Mesodermal cell (in vitro differentiated cells): ENCODE measurements at regions not wholly inside any gene's neighbourhood (a gene's known extent, or its start where the extent isn't known, plus 50 kb on each side); places are given as distances from the start of the nearest gene placed in this dataset.
A peak's percentile ranks its signal among the peaks of the same experiment; 100 is the strongest.

ENCODE experiments used
- H3K27ac ChIP-seq: 2 replicates; pipeline ENCODE4 v1.7.0; 2013; ENCODE audit warnings: mild to moderate bottlenecking, low read depth, low read length, moderate library complexity; ENCODE audit not compliant: severe bottlenecking
- H3K36me3 ChIP-seq: 2 replicates; pipeline ENCODE4 v1.7.1; 2013; ENCODE audit warnings: mild to moderate bottlenecking, low read length, moderate library complexity; ENCODE audit not compliant: control insufficient read depth, insufficient read depth
- H3K4me1 ChIP-seq: one replicate; pipeline ENCODE4 v1.7.1; 2013; ENCODE audit warnings: mild to moderate bottlenecking, low read length; ENCODE audit not compliant: insufficient read depth, control insufficient read depth, poor library complexity, severe bottlenecking
- H3K4me3 ChIP-seq: 2 replicates; pipeline ENCODE4 v1.7.0; 2013; ENCODE audit warnings: low read length, control low read depth, mild to moderate bottlenecking; ENCODE audit not compliant: insufficient read depth, poor library complexity, severe bottlenecking; ENCODE audit errors: extremely low read depth
- H3K9me3 ChIP-seq: 2 replicates; pipeline ENCODE4 v1.7.1; 2013; ENCODE audit warnings: mild to moderate bottlenecking, low read length, moderate library complexity; ENCODE audit not compliant: control insufficient read depth
- WGBS, 2 experiments: methylation state at CpG; one replicate each; pipeline ENCODE4 v1.1.5; 2013; ENCODE audit warnings: missing lambda C conversion rate in 2 of 2; ENCODE audit not compliant: insufficient coverage in 2 of 2; 5-methylcytosine and 5-hydroxymethylcytosine counted together

DNA sequence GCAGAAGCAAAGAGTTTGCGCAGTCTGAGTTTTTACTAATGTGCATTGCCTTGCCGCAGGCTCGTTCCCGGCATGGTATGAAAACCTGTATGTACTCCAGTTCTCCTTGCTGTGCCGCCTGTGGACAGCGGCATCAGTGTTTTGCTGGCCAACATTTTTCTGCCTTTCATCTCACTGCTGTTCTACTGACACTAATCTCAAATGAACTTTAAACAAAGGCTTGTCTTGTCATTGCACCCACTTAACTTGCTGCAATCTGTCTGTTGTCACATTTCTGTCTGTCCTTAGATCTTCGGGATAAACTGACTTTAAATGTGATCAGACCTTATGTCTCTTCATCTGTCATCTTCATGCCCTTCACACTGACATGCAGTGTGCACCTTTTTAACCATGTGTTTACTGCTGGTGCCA is 71.7 kb upstream of the ZNRF2 start:
- no peaks in the 10 kb centered on the region for H3K36me3 ChIP-seq
- no peak overlapping the region for H3K27ac ChIP-seq
- H3K4me3 ChIP-seq = no peak overlapping the region
- 88 to 90% methylated on average over 7 of the region's 7 CpGs for WGBS, 2 experiments
- no peaks in the 10 kb centered on the region for H3K9me3 ChIP-seq
- no peaks in the 10 kb centered on the region for H3K4me1 ChIP-seq

GRCh38 chr7:30213637-30214036 is 70.8 kb upstream of the ZNRF2 start:
- no peak overlapping the region for H3K4me3 ChIP-seq
- no peaks in the 10 kb centered on the region for H3K36me3 ChIP-seq
- H3K27ac ChIP-seq = no peak overlapping the region
- no peaks in the 10 kb centered on the region for H3K4me1 ChIP-seq
- no peaks in the 10 kb centered on the region for H3K9me3 ChIP-seq

GRCh38 chr7:30214651-30215137 is 69.7 kb upstream of the ZNRF2 start:
- Histone ChIP-seq H3K4me3 (no peak overlapping the region), H3K9me3 (no peaks in the 10 kb centered on the region), H3K36me3 (no peaks in the 10 kb centered on the region), H3K4me1 (no peaks in the 10 kb centered on the region), H3K27ac (no peak overlapping the region)
- WGBS, 2 experiments = 94 to 95% methylated on average over 4 to 6 of the region's 8 CpGs

DNA sequence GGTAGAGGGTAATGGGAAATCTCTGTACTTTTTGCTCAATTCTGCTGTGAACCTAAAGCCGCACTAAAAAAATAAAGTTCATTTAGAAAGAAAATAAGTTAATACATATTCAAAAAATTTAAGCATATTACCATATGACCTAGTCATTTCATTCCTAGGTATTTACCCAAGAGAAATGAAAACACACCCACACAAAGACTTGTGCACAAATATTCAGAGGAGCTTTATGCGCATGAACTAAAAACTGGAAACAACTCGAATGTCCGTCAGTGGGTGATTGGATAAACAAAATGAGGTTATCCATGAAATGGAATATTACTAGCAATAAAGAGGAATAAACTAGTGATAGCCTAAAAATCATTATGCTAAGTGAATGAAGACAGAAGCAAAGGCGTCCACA is 62.6 kb upstream of the ZNRF2 start:
- H3K4me3 ChIP-seq = no peak overlapping the region
- H3K4me1 ChIP-seq = peaks cover 12% of the 10 kb centered on the region
- peaks cover 7% of the 10 kb centered on the region for H3K9me3 ChIP-seq
- H3K27ac ChIP-seq = no peak overlapping the region
- H3K36me3 ChIP-seq = no peaks in the 10 kb centered on the region
- WGBS, 2 experiments = 100% methylated on average over 3 of the region's 5 CpGs; no CpG with 5 or more reads in 1 of the 2 experiments

DNA sequence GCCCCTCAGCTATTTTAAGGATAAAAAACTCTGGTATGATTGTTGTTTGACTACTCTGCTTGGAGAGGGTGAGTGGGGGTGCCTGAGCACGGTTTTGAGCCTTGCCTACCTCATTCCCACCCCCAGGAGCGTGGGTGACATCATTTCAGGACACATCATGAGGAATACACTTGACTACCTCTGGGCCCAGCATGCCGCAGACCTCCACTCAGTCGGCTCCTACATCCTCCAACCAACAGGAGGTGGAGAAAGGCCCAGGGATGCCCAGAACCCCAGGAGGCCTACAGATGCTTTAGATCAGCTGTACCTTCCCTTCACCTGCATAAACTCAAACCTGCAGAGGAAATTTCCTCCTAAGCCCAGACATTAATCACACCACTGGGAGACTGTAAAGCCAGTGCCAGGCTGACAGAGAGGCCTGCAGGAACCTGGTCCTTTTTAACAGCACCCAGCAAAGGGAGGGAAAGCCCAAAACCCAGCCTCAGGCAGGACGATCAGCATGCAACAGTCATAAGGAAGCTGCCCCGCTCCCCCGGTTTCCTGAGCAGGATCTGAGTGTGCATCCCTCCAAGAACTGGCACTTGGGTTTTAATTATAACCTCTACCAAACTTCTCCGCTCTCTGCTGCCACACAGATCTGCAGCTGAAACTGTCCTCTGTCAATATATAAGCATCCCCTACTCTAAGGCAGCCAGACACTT is 61.7 kb upstream of the ZNRF2 start:
- Histone ChIP-seq H3K36me3 (no peaks in the 10 kb centered on the region), H3K4me3 (no peak overlapping the region), H3K4me1 (peaks cover 12% of the 10 kb centered on the region), H3K27ac (no peak overlapping the region), H3K9me3 (peaks cover 7% of the 10 kb centered on the region)
- WGBS, 2 experiments = 74 to 90% methylated on average over 4 to 6 of the region's 8 CpGs

DNA sequence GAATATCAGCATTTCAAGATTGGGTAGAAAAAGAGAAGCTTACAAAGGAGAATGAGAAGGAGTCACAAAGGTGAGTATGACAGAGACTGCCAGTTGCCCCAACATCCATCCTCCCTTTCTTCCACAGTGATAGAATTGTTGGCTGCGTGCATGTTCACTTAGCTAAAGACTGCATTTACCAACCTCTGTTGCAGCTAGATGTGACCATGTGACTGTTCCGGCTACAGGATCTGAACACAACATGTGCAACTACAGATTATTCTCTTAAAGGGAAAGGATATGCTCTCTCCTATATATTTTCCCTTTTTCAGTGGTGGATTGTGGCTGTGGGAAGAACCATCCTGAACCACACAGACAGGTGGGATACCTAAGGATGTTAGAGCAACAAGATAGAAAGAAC is 60.5 kb upstream of the ZNRF2 start:
- H3K9me3 ChIP-seq = peaks cover 7% of the 10 kb centered on the region
- H3K4me1 ChIP-seq = peaks cover 12% of the 10 kb centered on the region
- WGBS, 2 experiments = 100% methylated on average over 2 of the region's 2 CpGs; no CpG with 5 or more reads in 1 of the 2 experiments
- H3K4me3 ChIP-seq = no peak overlapping the region
- H3K27ac ChIP-seq = no peak overlapping the region
- H3K36me3 ChIP-seq = no peaks in the 10 kb centered on the region

DNA sequence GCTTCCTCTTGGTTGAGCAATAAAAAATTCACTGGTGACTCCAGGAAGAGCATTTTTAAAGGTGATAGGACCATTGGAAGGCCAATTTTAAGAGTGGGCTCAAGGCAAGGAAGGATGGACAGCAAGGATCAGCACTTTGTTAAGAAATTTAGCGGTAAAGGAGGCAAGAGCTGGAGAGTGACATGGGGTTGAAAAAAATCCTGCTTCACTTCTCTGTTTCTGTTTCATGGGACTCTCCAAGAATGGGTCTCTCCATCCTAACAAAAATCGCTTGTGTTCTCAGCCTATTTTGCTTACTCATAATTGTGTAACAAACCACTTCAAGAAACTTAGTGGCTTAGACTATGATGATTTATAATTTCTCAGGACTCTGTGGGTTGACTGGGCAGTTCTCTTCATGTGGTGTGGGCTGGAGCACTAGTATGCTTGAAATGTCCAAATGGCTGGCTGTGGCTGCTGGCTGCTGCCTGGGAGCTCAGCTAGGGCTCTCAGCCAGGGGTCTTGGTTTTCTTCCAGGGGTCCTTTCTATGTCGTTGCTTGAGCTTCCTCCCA is 59.8 kb upstream of the ZNRF2 start:
- 44 to 72% methylated on average over 1 to 2 of the region's 3 CpGs for WGBS, 2 experiments
- Histone ChIP-seq H3K9me3 (peaks cover 7% of the 10 kb centered on the region), H3K4me1 (peaks cover 12% of the 10 kb centered on the region), H3K27ac (no peak overlapping the region), H3K36me3 (no peaks in the 10 kb centered on the region), H3K4me3 (no peak overlapping the region)

DNA sequence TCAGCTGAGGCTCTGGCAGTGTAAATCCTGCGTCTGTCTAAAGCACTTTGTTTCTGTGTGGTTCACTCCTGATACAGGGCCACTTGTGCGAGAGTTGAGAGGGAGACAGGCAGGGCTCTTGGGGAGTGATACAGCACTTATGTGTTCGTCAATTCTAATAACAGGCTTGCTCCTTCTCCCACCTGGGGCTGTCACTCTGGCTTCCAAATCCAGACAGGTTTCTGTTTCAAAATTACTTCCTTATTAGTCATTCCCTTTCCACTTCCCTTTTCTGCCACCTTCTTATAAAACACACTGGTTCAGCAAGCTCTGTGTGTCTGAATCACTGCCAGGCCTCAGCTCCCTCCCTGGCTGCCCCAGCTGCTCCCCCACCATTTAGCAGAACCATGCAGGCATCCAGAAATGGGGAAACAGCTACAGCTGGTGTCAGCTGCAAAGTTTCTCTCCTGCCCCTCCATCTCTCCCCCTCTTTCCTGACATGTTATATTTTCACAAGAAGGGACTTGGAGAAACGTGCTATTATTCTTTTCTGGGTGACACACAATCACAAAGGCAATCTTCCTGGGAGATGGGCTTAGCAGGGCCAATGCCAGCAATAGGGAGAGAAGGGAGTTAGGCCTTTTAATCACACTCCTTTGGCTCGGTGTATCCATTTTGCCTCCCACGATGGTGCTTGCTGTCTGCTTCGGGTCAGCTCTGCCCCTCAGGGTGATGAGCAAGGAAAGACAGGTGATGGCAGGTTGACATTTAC is 58.4 kb upstream of the ZNRF2 start:
- peaks cover under 1% of the 10 kb centered on the region for H3K9me3 ChIP-seq
- peaks cover 12% of the 10 kb centered on the region for H3K4me1 ChIP-seq
- no peak overlapping the region for H3K4me3 ChIP-seq
- peak overlapping the region; percentile 2 for H3K27ac ChIP-seq
- H3K36me3 ChIP-seq = no peaks in the 10 kb centered on the region
- 74 to 79% methylated on average over 6 of the region's 7 CpGs for WGBS, 2 experiments

- WGBS, 2 experiments = 75 to 76% methylated on average over 7 to 10 of the region's 12 CpGs
- H3K27ac ChIP-seq = no peak overlapping the region
- peaks cover 15% of the 10 kb centered on the region for H3K4me1 ChIP-seq
- no peaks in the 10 kb centered on the region for H3K9me3 ChIP-seq
- no peaks in the 10 kb centered on the region for H3K36me3 ChIP-seq
- no peak overlapping the region for H3K4me3 ChIP-seq
Observed at GRCh38 chr7:30226614-30227268, 57.7 kb upstream of the ZNRF2 start.

DNA sequence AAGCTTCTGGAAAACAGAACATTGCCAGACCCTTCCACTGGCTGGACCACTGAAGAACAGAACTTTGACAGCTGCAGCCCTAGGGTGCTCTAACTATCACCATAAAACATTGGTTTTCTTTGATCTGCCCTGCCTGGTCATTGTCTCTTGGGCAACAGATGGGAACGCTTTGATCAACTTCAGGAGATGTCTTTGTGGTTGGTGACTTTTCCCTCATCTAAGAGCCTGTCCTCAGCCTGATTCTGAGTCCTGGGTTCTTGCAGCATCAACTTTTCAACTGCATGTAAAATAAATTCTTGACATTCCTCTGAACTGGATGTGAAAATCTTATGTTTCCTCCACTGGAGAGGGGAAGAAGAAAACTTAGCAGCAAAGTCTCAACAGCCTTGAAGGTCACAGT is 53.1 kb upstream of the ZNRF2 start:
- H3K36me3 ChIP-seq = no peaks in the 10 kb centered on the region
- no peak overlapping the region for H3K4me3 ChIP-seq
- peaks cover 7% of the 10 kb centered on the region for H3K4me1 ChIP-seq
- 100% methylated on average over 1 of the region's 1 CpG; no CpG with 5 or more reads in 1 of the 2 experiments for WGBS, 2 experiments
- no peak overlapping the region for H3K27ac ChIP-seq
- no peaks in the 10 kb centered on the region for H3K9me3 ChIP-seq
